Keratinocyte (primary cell): ENCODE measurements at regions not wholly inside any gene's neighbourhood (a gene's known extent, or its start where the extent isn't known, plus 50 kb on each side); places are given as distances from the start of the nearest gene placed in this dataset.

ENCODE experiments used
- DNase-seq: peaks from one replicate; pipeline ENCODE4 v3.0.0-alpha.2; 2011; ENCODE audit warnings: low read depth, missing footprints, low spot score
- FAIRE-seq: peaks from 2 replicates; lab custom pipeline; 2011; peaks lifted over from hg19 to GRCh38; lab: Jason Lieb, UNC
- H2AFZ ChIP-seq: 2 replicates; pipeline ENCODE4 v1.6.0; 2012; ENCODE audit warnings: low read length, control low read depth, inconsistent platforms; ENCODE audit not compliant: control insufficient read depth
- H3K27ac ChIP-seq: 2 replicates; pipeline ENCODE4 v1.5.1; 2011; ENCODE audit warnings: low read length; ENCODE audit not compliant: control insufficient read depth, insufficient read depth
- H3K27me3 ChIP-seq: 3 replicates; pipeline ENCODE4 v1.6.0; 2011; ENCODE audit warnings: low read length; ENCODE audit not compliant: control insufficient read depth, insufficient read depth; ENCODE audit errors: extremely low read depth
- H3K36me3 ChIP-seq, 2 experiments: 2 replicates in 1 of 2; 3 replicates in 1 of 2; pipeline ENCODE4 v1.5.1; 2011; ENCODE audit warnings: low read length in 2 of 2, mild to moderate bottlenecking in 1 of 2; ENCODE audit not compliant: control insufficient read depth in 2 of 2, insufficient read depth in 2 of 2; ENCODE audit errors: extremely low read depth in 1 of 2
- H3K4me1 ChIP-seq: 3 replicates; pipeline ENCODE4 v1.5.1; 2011; ENCODE audit warnings: low read length; ENCODE audit not compliant: control insufficient read depth, insufficient read depth; ENCODE audit errors: extremely low read depth
- H3K4me2 ChIP-seq: 3 replicates; pipeline ENCODE4 v1.6.0; 2011; ENCODE audit warnings: low read depth, low read length; ENCODE audit not compliant: control insufficient read depth, insufficient read depth; ENCODE audit errors: extremely low read depth
- H3K4me3 ChIP-seq, 3 experiments: fragments of 200-600 bp in 1 of 3; sonication (generic) in 1 of 3; 2 replicates in 2 of 3; 3 replicates in 1 of 3; pipeline ENCODE4 v1.5.1; 2011 to 2016; ENCODE audit warnings: low read length in 3 of 3, mild to moderate bottlenecking in 3 of 3, control low read depth in 2 of 3, inconsistent platforms in 1 of 3, low read depth in 1 of 3, mixed read lengths in 1 of 3, mixed run types in 1 of 3, moderate library complexity in 1 of 3; ENCODE audit not compliant: control insufficient read depth in 2 of 3, insufficient read depth in 2 of 3; ENCODE audit errors: extremely low read depth in 1 of 3
- H3K79me2 ChIP-seq: 2 replicates; pipeline ENCODE4 v1.6.0; 2012; ENCODE audit warnings: low read length; ENCODE audit not compliant: control insufficient read depth, insufficient read depth
- H3K9ac ChIP-seq: 3 replicates; pipeline ENCODE4 v1.6.0; 2011; ENCODE audit warnings: low read length; ENCODE audit not compliant: control insufficient read depth, insufficient read depth; ENCODE audit errors: extremely low read depth
- H3K9me1 ChIP-seq: 3 replicates; pipeline ENCODE4 v1.6.0; 2011; ENCODE audit warnings: low read length; ENCODE audit not compliant: control insufficient read depth, insufficient read depth; ENCODE audit errors: extremely low read depth
- H3K9me3 ChIP-seq: 2 replicates; pipeline ENCODE4 v1.5.1; 2012; ENCODE audit warnings: low read depth, low read length; ENCODE audit not compliant: control insufficient read depth
- H4K20me1 ChIP-seq: 3 replicates; pipeline ENCODE4 v1.6.0; 2011; ENCODE audit warnings: low read length; ENCODE audit not compliant: control insufficient read depth, insufficient read depth; ENCODE audit errors: extremely low read depth
- CTCF ChIP-seq, 3 experiments: IDR thresholded peaks in 1 of 3; conservative IDR thresholded peaks in 1 of 3; optimal IDR thresholded peaks in 1 of 3; 2 replicates in 2 of 3; 3 replicates in 1 of 3; pipeline versions ENCODE3 to v1.5.1; 2011; ENCODE audit warnings: low read length in 3 of 3, mild to moderate bottlenecking in 3 of 3, moderate library complexity in 2 of 3, control low read depth in 1 of 3, inconsistent platforms in 1 of 3; ENCODE audit not compliant: insufficient read depth in 2 of 3; ENCODE audit errors: extremely low read depth in 1 of 3
- EZH2 ChIP-seq: IDR thresholded peaks from one replicate; pipeline ENCODE4 v1.6.1; 2012; ENCODE audit warnings: inconsistent platforms, mild to moderate bottlenecking, low read length, moderate library complexity
- dilution Hi-C: fragments of 300-500 bp; cut with MboI; formaldehyde crosslinking; loops from one replicate; pipeline ENCODE4 v1.7.0; 2020; ENCODE audit warnings: low sequenced_read_pairs; ENCODE audit not compliant: extremely low pct_ligation_motif_present

GRCh38 chr2:215658635-215659305 lies 222.9 kb upstream of the FN1 start:
- Histone ChIP-seq H3K27me3 (no peaks in the 10 kb centered on the region), H3K4me3 (no peak overlapping the region), H3K36me3 (no peaks in the 10 kb centered on the region), H3K9me1 (no peaks in the 10 kb centered on the region), H3K27ac (no peak overlapping the region), H3K9me3 (no peaks in the 10 kb centered on the region), H4K20me1 (no peaks in the 10 kb centered on the region), H3K9ac (no peak overlapping the region), H2AFZ (no peak overlapping the region), H3K4me2 (no peak overlapping the region), H3K4me1 (peaks cover 13% of the 10 kb centered on the region), H3K79me2 (no peaks in the 10 kb centered on the region)
- FAIRE-seq, result no peak
- no peak for DNase-seq
- dilution Hi-C loops, result no loop called here
- TF ChIP-seq EZH2 (no peak), CTCF (optimal IDR thresholded peaks at IDR 0.05 in 1 of 3, IDR thresholded peaks at IDR 0.05 in 1 of 3, conservative IDR thresholded peaks at IDR 0.05 in 1 of 3; ENCODE audit: extremely low read depth in 1 of 3, insufficient read depth in 2 of 3, low read length in 3 of 3) (no peak)

- no peak overlapping the region for H3K9ac ChIP-seq
- FAIRE-seq (peak; percentile 56), DNase-seq (no peak)
- H3K79me2 ChIP-seq, result no peaks in the 10 kb centered on the region
- dilution Hi-C loops, result no loop called here
- H3K36me3 ChIP-seq, result no peaks in the 10 kb centered on the region
- H3K27me3 ChIP-seq, result no peaks in the 10 kb centered on the region
- H3K4me1 ChIP-seq, result peaks cover 10% of the 10 kb centered on the region
- no peaks in the 10 kb centered on the region for H3K9me3 ChIP-seq
- TF ChIP-seq CTCF (optimal IDR thresholded peaks at IDR 0.05 in 1 of 3, IDR thresholded peaks at IDR 0.05 in 1 of 3, conservative IDR thresholded peaks at IDR 0.05 in 1 of 3; ENCODE audit: extremely low read depth in 1 of 3, insufficient read depth in 2 of 3, low read length in 3 of 3) (no peak), EZH2 (no peak)
- no peak overlapping the region for H3K27ac ChIP-seq
- no peak overlapping the region for H2AFZ ChIP-seq
- no peak overlapping the region for H3K4me2 ChIP-seq
- no peaks in the 10 kb centered on the region for H4K20me1 ChIP-seq
- H3K4me3 ChIP-seq, result no peak overlapping the region
- H3K9me1 ChIP-seq, result no peaks in the 10 kb centered on the region
Measured at GRCh38 chr2:215657844-215658243, 222.0 kb upstream of the FN1 start.
